SK-N-SH treated with all-trans-retinoic acid at 6 μM for 48 hours (cell line): ENCODE measurements at regions not wholly inside any gene's neighbourhood (a gene's known extent, or its start where the extent isn't known, plus 50 kb on each side); places are given as distances from the start of the nearest gene placed in this dataset.

Experiments used
- ATAC-seq: fragments of 200-7000 bp; cut with Tn5 transposase; 3 replicates; pipeline ENCODE4 v1.9.1; 2020; ENCODE audit warnings: mild to moderate bottlenecking, moderate library complexity
- ARNTL ChIP-seq: fragments of 450-650 bp; formaldehyde crosslinking; IDR thresholded peaks from 2 replicates; pipeline ENCODE4 v1.5.0; 2020; ENCODE audit warnings: low read depth, mild to moderate bottlenecking, moderate library complexity, borderline replicate concordance
- BACH2 ChIP-seq: fragments of 250-450 bp; sonication (Bioruptor Pico); IDR thresholded peaks from 2 replicates; pipeline ENCODE4 v1.9.0; 2021; ENCODE audit warnings: mild to moderate bottlenecking, borderline replicate concordance
- CSDC2 ChIP-seq: fragments of 250-450 bp; sonication (Bioruptor Pico); IDR thresholded peaks from 2 replicates; pipeline ENCODE4 v1.5.0; 2020; ENCODE audit warnings: mild to moderate bottlenecking, moderate library complexity
- ESRRG ChIP-seq: fragments of 250-450 bp; sonication (Bioruptor Pico); IDR thresholded peaks from 2 replicates; pipeline ENCODE4 v1.6.1; 2021; ENCODE audit warnings: mild to moderate bottlenecking
- GLIS3 ChIP-seq: fragments of 250-450 bp; sonication (Bioruptor Pico); IDR thresholded peaks from 2 replicates; pipeline ENCODE4 v1.5.0; 2020; ENCODE audit warnings: mild to moderate bottlenecking, moderate library complexity
- ISL1 ChIP-seq: fragments of 250-450 bp; sonication (Bioruptor Pico); IDR thresholded peaks from 2 replicates; pipeline ENCODE4 v2.1.2; 2022; ENCODE audit warnings: mild to moderate bottlenecking, moderate library complexity
- RARB ChIP-seq: fragments of 250-450 bp; sonication (Bioruptor Pico); IDR thresholded peaks from 2 replicates; pipeline ENCODE4 v1.8.0; 2021; ENCODE audit warnings: mild to moderate bottlenecking, moderate library complexity
- TOX ChIP-seq: fragments of 250-450 bp; sonication (Bioruptor Pico); IDR thresholded peaks from 2 replicates; pipeline ENCODE4 v1.8.0; 2021; ENCODE audit warnings: mild to moderate bottlenecking, moderate library complexity, borderline replicate concordance
- ZC3H10 ChIP-seq: fragments of 250-450 bp; sonication (Bioruptor Pico); IDR thresholded peaks from 2 replicates; pipeline ENCODE4 v1.5.1; 2021; ENCODE audit warnings: mild to moderate bottlenecking, moderate library complexity
- ZFP3 ChIP-seq: fragments of 250-450 bp; sonication (Bioruptor Pico); IDR thresholded peaks from 2 replicates; pipeline ENCODE4 v1.5.0; 2020; ENCODE audit warnings: mild to moderate bottlenecking, moderate library complexity
- ZFP30 ChIP-seq: fragments of 450-650 bp; formaldehyde crosslinking; IDR thresholded peaks from 2 replicates; pipeline ENCODE4 v1.5.0; 2022; ENCODE audit warnings: mild to moderate bottlenecking, moderate library complexity
- ZNF565 ChIP-seq: fragments of 450-650 bp; formaldehyde crosslinking; conservative IDR thresholded peaks from 2 replicates; pipeline ENCODE4 v1.5.0; 2020; ENCODE audit warnings: low read depth, mild to moderate bottlenecking, moderate library complexity
- ZNF70 ChIP-seq: fragments of 450-650 bp; formaldehyde crosslinking; IDR thresholded peaks from 2 replicates; pipeline ENCODE4 v1.5.0; 2020; ENCODE audit warnings: mild to moderate bottlenecking, moderate library complexity
- TF ChIP-seq, protein P1 (sequence below): fragments of 250-450 bp; sonication (Bioruptor Pico); IDR thresholded peaks from 2 replicates; pipeline ENCODE4 v1.8.0; 2020; ENCODE audit warnings: mild to moderate bottlenecking, moderate library complexity, borderline replicate concordance
- TF ChIP-seq, protein P2 (sequence below): fragments of 250-450 bp; sonication (Bioruptor Pico); IDR thresholded peaks from 2 replicates; pipeline ENCODE4 v1.5.1; 2021; ENCODE audit warnings: mild to moderate bottlenecking, moderate library complexity
- TF ChIP-seq, protein P3 (sequence below): fragments of 250-450 bp; sonication (Bioruptor Pico); IDR thresholded peaks from 2 replicates; pipeline ENCODE4 v1.8.0; 2021; ENCODE audit warnings: low read depth, mild to moderate bottlenecking, moderate library complexity, borderline replicate concordance

DNA sequence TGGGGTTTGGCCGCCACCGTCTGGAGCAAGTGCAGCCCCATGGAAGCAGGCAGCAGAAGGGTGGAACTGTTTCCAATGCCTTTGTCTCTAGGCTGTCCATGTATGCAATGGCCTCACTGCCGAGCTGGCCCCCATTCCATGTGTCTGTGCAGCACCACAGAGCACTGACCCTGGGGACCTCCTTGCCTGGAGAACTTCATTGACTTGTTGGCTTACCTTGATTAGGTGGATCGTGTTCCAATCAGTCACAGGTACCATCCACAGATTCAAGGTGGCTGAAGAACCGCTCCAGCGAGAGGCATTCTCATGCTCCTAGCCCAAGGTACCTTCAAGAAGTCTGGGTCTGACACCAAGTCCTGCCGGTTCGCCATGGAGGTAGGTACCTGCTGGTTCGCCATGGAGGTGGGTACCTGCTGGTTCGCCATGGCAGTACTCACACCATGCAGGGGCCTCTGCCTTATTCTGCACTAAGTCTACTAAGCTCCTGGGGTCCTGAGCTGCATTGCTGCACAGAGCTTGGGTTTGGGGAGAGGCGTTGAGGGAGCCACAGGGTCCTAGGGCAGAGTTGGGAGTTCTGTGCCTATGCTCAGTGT is 358.3 kb upstream of the IRX1 start (continued):
- TF ChIP-seq ARNTL (CRISPR knock-in tag) = no peak
- TF ChIP-seq, all 23 proteins: peak for 0

DNA sequence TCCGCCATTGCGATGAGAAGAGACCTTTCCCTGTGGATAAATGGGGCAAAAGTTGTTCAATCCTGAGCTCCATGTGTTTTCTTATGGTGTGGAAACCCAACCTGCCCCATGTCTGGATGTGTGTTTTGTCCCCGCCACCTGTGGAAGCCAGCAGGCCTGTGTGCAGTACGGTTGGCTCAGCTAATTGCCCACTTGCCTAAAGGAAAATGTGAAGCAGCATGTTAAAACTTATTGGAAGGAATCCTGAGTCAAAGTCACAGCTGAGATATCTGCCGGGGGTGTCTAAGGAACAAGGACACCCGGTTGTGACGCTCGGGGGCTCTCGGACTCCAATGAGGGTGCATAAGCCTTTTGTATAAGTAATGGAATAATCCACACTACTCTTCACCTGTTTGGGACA is 361.1 kb upstream of the IRX1 start:
- no peak for TF ChIP-seq RARB (CRISPR knock-in tag)
- TF ChIP-seq ZC3H10 (CRISPR knock-in tag) = no peak
- TF ChIP-seq GLIS3 (CRISPR knock-in tag) = no peak
- TF ChIP-seq ZFP3 (CRISPR knock-in tag) = no peak
- TF ChIP-seq CSDC2 (CRISPR knock-in tag) = no peak
- ATAC-seq = no peak

DNA sequence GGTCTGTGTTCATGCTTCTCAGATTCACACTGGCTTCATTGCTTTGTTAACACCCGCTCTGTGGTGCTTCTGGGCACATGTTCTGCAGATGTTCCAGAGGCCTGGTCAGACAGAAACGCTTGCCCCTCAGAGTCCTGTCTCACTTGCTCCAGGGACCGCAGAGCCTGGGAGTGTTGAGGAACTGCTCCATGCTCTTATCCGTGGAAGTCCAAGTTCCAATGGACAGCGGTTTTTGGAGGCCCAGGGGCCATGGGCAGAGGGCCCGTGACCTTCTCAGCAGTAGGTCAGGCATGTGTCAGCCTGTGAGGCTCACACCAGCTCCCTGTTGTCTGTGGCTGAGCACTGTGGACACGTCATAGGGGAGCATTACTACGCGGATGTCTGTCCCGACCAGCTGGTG is 364.7 kb upstream of the IRX1 start:
- no peak for ATAC-seq
- no peak for TF ChIP-seq ARNTL (CRISPR knock-in tag)
- TF ChIP-seq ZFP30 (CRISPR knock-in tag) = no peak
- no peak for TF ChIP-seq CSDC2 (CRISPR knock-in tag)
- no peak for TF ChIP-seq ZNF565 (CRISPR knock-in tag)
- TF ChIP-seq ESRRG = no peak
- no peak for TF ChIP-seq ZFP3 (CRISPR knock-in tag)
- TF ChIP-seq BACH2 (CRISPR knock-in tag) = no peak
- no peak for TF ChIP-seq ISL1 (CRISPR knock-in tag)

DNA sequence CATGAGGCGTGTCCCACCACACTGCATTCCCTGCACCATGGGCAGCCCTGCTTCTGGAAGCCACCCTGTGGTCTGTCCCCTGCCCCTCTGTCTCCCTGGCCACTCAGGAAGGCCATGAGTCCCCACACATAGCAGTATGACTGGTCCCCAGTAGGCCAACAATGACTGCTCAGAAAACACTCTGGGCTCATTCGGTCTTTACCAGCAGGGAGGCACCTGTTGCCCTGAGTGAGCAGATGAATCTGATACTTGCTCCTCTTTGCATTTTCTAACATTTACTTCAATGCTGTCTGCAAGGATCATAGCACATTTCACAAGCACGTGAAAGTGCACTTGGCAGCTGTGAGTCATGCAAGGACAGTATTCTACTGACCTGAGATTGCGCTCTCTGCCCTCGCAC is 365.4 kb upstream of the IRX1 start:
- no peak for ATAC-seq
- TF ChIP-seq, protein P1, sequence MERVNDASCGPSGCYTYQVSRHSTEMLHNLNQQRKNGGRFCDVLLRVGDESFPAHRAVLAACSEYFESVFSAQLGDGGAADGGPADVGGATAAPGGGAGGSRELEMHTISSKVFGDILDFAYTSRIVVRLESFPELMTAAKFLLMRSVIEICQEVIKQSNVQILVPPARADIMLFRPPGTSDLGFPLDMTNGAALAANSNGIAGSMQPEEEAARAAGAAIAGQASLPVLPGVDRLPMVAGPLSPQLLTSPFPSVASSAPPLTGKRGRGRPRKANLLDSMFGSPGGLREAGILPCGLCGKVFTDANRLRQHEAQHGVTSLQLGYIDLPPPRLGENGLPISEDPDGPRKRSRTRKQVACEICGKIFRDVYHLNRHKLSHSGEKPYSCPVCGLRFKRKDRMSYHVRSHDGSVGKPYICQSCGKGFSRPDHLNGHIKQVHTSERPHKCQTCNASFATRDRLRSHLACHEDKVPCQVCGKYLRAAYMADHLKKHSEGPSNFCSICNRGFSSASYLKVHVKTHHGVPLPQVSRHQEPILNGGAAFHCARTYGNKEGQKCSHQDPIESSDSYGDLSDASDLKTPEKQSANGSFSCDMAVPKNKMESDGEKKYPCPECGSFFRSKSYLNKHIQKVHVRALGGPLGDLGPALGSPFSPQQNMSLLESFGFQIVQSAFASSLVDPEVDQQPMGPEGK (CRISPR knock-in tag) = no peak
- no peak for TF ChIP-seq ARNTL (CRISPR knock-in tag)
- no peak for TF ChIP-seq ESRRG

DNA sequence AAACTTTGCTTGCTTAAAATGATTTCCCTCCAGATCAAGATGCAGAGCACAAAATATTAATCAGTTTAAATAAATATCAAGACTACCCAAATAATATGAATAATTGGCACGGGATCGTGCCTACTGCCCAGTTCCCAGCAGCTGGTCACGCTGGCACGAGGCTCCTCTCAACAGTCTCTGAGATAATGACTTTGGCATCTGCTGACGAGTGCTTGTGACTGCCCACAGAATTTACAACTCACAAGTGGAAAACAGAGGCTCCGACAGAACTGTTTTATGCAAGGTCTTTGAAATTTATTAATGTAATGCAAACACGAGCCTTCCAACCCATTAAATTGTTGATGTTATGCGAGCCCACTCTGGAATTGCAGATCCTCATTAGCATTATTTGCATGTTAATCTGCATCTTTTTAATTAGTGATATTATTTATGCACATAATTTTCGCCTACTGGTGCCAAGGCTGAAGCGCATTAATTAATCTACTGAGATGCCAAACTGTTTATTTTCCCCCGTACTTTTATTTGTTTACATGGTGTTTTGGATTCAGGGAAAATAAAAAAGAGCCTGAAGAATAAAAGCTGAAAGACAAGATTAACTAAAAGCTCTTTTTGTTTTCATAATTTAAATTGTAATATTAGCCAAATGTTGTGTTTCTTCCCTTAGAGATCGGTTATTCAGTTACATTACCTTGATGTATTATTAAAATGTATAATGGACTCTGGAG is 369.3 kb upstream of the IRX1 start:
- TF ChIP-seq TOX (no peak), ZNF70 (CRISPR knock-in tag) (no peak), ZNF565 (CRISPR knock-in tag) (no peak), ZC3H10 (CRISPR knock-in tag) (no peak), ARNTL (CRISPR knock-in tag) (no peak), ZFP3 (CRISPR knock-in tag) (no peak), ISL1 (CRISPR knock-in tag) (no peak), RARB (CRISPR knock-in tag) (no peak)
- TF ChIP-seq, protein P2, sequence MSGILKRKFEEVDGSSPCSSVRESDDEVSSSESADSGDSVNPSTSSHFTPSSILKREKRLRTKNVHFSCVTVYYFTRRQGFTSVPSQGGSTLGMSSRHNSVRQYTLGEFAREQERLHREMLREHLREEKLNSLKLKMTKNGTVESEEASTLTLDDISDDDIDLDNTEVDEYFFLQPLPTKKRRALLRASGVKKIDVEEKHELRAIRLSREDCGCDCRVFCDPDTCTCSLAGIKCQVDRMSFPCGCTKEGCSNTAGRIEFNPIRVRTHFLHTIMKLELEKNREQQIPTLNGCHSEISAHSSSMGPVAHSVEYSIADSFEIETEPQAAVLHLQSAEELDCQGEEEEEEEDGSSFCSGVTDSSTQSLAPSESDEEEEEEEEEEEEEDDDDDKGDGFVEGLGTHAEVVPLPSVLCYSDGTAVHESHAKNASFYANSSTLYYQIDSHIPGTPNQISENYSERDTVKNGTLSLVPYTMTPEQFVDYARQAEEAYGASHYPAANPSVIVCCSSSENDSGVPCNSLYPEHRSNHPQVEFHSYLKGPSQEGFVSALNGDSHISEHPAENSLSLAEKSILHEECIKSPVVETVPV (CRISPR knock-in tag) = no peak
- TF ChIP-seq, protein P3, sequence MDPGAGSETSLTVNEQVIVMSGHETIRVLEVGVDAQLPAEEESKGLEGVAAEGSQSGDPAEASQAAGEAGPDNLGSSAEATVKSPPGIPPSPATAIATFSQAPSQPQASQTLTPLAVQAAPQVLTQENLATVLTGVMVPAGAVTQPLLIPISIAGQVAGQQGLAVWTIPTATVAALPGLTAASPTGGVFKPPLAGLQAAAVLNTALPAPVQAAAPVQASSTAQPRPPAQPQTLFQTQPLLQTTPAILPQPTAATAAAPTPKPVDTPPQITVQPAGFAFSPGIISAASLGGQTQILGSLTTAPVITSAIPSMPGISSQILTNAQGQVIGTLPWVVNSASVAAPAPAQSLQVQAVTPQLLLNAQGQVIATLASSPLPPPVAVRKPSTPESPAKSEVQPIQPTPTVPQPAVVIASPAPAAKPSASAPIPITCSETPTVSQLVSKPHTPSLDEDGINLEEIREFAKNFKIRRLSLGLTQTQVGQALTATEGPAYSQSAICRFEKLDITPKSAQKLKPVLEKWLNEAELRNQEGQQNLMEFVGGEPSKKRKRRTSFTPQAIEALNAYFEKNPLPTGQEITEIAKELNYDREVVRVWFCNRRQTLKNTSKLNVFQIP = no peak
- TF ChIP-seq, protein P1 (CRISPR knock-in tag) = no peak
- no peak for ATAC-seq
